Thoracic aorta (tissue), 2 donors: ENCODE measurements at regions not wholly inside any gene's neighbourhood (a gene's known extent, or its start where the extent isn't known, plus 50 kb on each side); places are given as distances from the start of the nearest gene placed in this dataset.

Source experiments
- ATAC-seq: fragments of 150-250 bp; one replicate; pipeline ENCODE4 v1.8.0; 2017; ENCODE audit warnings: low read depth; ENCODE audit not compliant: insufficient number of reproducible peaks, low FRiP score
- DNase-seq: peaks from one replicate; pipeline ENCODE4 v3.0.0-alpha.2; 2020; ENCODE audit warnings: low spot score
- H3K27ac ChIP-seq, 2 donors: fragments of 200-600 bp; sonication (generic); 1 replicate in 1 of 2; 2 replicates in 1 of 2; pipeline ENCODE4 v1.5.1; 2016; ENCODE audit warnings: mild to moderate bottlenecking in 2 of 2, moderate library complexity in 2 of 2
- H3K27me3 ChIP-seq: fragments of 200-600 bp; sonication (generic); replicated peaks from 2 replicates; pipeline ENCODE4 v1.6.0; 2016; ENCODE audit warnings: mild to moderate bottlenecking; ENCODE audit not compliant: insufficient read depth
- H3K36me3 ChIP-seq: fragments of 200-600 bp; sonication (generic); one replicate; pipeline ENCODE4 v1.5.1; 2016
- H3K4me1 ChIP-seq, 2 donors: fragments of 200-600 bp; sonication (generic); 1 replicate in 1 of 2; 2 replicates in 1 of 2; pipeline versions ENCODE4 v1.5.1 to v1.6.0; 2016; ENCODE audit warnings: low read depth in 2 of 2, mild to moderate bottlenecking in 1 of 2; ENCODE audit not compliant: control insufficient read depth in 1 of 2
- H3K4me3 ChIP-seq: fragments of 200-600 bp; sonication (generic); 2 replicates; pipeline ENCODE4 v1.5.1; 2016; ENCODE audit warnings: mild to moderate bottlenecking
- H3K9me3 ChIP-seq: fragments of 200-600 bp; sonication (generic); 2 replicates; pipeline ENCODE4 v1.5.1; 2016
- TF ChIP-seq, protein P1 (sequence below): fragments of 200-600 bp; sonication (generic); IDR thresholded peaks from one replicate; pipeline ENCODE4 v1.5.1; 2019; ENCODE audit warnings: antibody characterized with exemption

- no peaks in the 10 kb centered on the region for H3K9me3 ChIP-seq
- ATAC-seq (no peak), DNase-seq (no peak)
- no peaks in the 10 kb centered on the region for H3K27me3 ChIP-seq
- TF ChIP-seq, protein P1, sequence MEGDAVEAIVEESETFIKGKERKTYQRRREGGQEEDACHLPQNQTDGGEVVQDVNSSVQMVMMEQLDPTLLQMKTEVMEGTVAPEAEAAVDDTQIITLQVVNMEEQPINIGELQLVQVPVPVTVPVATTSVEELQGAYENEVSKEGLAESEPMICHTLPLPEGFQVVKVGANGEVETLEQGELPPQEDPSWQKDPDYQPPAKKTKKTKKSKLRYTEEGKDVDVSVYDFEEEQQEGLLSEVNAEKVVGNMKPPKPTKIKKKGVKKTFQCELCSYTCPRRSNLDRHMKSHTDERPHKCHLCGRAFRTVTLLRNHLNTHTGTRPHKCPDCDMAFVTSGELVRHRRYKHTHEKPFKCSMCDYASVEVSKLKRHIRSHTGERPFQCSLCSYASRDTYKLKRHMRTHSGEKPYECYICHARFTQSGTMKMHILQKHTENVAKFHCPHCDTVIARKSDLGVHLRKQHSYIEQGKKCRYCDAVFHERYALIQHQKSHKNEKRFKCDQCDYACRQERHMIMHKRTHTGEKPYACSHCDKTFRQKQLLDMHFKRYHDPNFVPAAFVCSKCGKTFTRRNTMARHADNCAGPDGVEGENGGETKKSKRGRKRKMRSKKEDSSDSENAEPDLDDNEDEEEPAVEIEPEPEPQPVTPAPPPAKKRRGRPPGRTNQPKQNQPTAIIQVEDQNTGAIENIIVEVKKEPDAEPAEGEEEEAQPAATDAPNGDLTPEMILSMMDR: no peak
- H3K36me3 ChIP-seq: no peaks in the 10 kb centered on the region
- peaks cover 7 to 10% of the 10 kb centered on the region in 2 donors for H3K4me1 ChIP-seq
- no peak overlapping the region for H3K27ac ChIP-seq
- no peak overlapping the region for H3K4me3 ChIP-seq
Observed at GRCh38 chr6:6714118-6714897, 125.8 kb downstream of the LY86 start.

DNA sequence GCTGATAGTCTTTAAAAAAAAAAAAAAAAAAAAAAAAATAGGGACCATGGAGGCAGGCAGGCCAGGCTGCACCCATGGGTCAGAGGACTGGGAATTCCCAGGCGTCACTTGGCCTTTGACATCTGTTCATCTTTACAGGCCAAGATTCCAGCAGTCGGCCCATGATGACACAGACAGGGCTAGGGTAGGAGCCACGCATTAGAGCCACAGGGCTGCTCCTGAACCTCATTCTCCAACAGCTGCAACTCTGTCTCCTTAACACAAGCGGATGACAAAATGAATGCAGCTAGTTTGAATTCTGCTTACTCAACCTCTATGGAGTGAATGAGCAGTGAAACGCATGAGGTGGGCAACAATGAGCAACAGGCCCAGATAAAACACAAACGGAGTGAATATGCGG, 126.4 kb downstream of the LY86 start:
- Histone ChIP-seq H3K9me3 (no peaks in the 10 kb centered on the region), H3K27me3 (no peaks in the 10 kb centered on the region), H3K36me3 (no peaks in the 10 kb centered on the region), H3K4me1 (peaks cover 7 to 10% of the 10 kb centered on the region in 2 donors), H3K4me3 (no peak overlapping the region), H3K27ac (no peak overlapping the region)
- DNase-seq (no peak), ATAC-seq (no peak)
- TF ChIP-seq, protein P1: no peak

DNA sequence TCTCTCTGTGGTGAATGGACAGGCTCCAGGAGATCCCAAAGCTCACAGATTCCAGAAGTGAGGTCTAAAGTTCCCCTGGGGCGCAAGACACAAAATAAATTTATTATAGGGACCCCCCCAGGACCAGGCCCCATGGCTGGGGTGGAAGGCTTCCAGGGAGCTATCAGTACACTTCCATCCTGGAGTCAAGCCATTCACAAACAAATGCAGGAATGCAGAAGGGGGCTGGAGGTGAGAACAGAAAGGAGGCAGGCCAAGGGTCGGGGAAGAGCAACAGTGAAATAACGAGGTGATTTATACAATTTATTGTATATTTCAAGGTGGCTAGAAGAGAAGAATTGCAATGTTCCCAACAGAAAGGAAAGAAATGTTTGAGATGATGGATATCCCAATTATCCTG, 126.9 kb downstream of the LY86 start:
- ATAC-seq: no peak
- TF ChIP-seq, protein P1: no peak
- DNase-seq: no peak

DNA sequence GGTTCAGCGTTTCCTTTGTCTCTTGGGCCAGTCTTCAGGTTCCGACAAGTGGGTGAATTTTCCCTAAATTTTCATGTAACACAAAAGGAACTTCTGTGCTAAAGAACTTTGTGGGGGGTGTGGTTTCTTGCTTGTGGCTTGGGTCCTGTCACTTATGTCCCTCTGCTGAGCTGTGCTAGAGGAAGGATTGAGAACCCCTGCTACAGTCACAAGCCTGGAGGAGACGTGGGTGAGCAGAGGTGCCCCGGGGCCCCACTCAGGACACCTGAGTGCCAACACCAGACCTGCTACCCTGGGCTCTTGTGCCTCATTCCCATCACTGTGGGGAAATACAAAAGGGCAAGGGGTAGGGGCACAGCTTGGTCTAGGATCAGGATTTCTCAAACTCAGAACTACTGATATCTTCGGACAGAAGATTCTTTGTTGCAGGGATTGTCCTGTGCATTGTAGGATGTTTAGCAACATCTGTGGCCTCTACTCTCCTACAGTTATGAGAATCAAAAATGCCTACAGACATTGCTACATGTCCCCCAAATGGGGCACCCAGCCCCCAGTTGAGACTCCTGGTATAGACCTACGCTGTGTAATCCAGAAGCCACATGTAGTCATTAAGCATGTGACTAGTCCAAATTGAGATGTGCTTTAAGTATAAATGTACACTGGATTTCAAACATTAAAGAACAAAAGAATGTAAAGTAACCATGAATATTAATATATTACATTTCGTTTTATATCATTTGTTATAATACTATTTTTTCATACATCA, 128.7 kb downstream of the LY86 start:
- TF ChIP-seq, protein P1: no peak
- ATAC-seq (no peak), DNase-seq (no peak)
- Histone ChIP-seq H3K27me3 (no peaks in the 10 kb centered on the region), H3K9me3 (no peaks in the 10 kb centered on the region), H3K27ac (no peak overlapping the region), H3K36me3 (no peaks in the 10 kb centered on the region), H3K4me3 (no peak overlapping the region), H3K4me1 (peaks cover 7 to 10% of the 10 kb centered on the region in 2 donors)

More for the DNA sequence above, 126.9 kb downstream of the LY86 start:
- Histone ChIP-seq H3K27me3 (no peaks in the 10 kb centered on the region), H3K4me1 (peaks cover 7 to 10% of the 10 kb centered on the region in 2 donors), H3K9me3 (no peaks in the 10 kb centered on the region), H3K4me3 (no peak overlapping the region), H3K27ac (no peak overlapping the region), H3K36me3 (no peaks in the 10 kb centered on the region)

DNA sequence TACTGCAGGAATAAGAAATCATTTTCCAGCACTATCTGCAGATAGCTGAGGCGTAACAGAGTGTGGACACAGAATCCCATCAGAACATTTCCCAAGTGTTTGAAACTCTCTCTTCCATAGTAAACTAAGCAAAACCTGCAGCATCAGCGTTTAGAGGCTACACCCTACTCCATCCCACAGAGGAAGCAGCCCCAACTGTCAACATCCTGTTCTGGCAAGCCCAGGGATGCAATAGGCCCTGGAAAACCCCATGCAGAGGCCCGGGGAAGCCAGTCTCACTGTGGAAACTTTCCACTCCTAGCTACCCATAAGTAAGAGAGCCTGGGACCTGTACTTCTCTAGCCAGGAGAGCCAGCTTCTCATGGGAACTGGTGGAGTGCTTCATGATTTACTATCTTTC, 129.4 kb downstream of the LY86 start:
- Histone ChIP-seq H3K4me1 (peaks cover 2 to 3% of the 10 kb centered on the region in 2 donors), H3K36me3 (no peaks in the 10 kb centered on the region), H3K27ac (no peak overlapping the region), H3K4me3 (no peak overlapping the region), H3K9me3 (no peaks in the 10 kb centered on the region), H3K27me3 (no peaks in the 10 kb centered on the region)
- ATAC-seq (no peak), DNase-seq (no peak)
- TF ChIP-seq, protein P1: no peak
